ENCODE measurements at regions not wholly inside any gene's neighbourhood (a gene's known extent, or its start where the extent isn't known, plus 50 kb on each side); places are given as distances from the start of the nearest gene placed in this dataset.
"Not testable (repeated sequence)": the region's sequence is repeated elsewhere in the genome, so short reads cannot be mapped to it uniquely, and the experiment has no call there.

DNA sequence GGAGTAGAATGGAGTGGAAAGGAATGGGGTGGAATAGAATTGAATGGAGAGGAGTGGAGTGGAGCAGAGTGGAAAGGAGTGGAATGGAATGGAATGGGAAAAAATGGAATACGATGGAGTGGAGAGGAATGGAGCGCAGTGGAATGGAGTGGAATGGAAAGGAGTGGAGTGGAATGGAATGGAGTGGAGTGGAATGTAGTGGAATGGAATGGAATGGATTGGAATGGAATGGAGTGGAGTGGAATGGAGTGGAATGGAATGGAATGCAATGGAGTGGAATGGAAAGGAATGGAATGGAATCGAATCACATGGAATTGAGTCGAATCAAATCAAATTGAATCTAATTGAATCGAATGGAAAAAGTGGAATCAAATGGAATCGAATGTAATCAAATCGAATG, 1016.1 kb downstream of the CDY1 start:
- no peak for DNase-seq

DNA sequence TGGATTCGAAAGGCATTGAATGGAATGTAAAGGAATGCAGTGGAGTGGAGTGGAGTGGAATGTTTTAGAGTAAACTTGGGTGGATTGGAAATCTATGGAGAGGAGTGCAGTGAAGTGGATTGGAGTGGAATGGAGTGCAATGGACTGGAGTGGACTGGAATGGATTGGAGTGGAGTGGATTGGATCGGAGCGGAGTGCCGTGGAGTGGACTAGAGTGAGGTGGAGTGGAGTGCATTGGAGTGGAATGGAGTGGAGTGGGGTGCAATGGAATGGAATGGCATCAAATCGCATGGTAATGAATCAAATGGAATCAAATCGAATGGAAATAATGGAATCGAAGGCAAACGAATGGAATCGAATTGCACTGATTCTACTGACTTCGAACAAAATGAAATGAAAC, 1023.9 kb downstream of the CDY1 start:
- DNase-seq, result not testable (repeated sequence)

DNA sequence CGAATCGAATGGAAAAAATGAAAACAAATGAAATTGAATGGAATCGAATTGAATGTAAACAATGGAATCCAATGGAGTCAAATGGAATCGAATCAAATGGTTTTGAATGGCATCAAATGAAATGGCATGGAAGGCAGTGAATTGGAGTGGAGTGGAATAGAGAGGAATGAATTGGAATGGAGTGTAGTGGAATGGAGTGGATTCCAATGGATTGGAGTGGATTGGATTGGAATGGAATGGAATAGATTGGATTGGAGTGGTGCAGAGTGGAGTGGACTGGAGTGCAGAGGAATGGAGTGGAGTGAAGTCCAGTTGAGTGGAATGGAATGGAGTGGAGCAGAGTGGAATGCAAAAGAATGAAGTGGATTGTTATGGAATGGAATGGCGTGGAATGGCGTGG, 1026.3 kb downstream of the CDY1 start:
- DNase-seq, result not testable (repeated sequence)

DNA sequence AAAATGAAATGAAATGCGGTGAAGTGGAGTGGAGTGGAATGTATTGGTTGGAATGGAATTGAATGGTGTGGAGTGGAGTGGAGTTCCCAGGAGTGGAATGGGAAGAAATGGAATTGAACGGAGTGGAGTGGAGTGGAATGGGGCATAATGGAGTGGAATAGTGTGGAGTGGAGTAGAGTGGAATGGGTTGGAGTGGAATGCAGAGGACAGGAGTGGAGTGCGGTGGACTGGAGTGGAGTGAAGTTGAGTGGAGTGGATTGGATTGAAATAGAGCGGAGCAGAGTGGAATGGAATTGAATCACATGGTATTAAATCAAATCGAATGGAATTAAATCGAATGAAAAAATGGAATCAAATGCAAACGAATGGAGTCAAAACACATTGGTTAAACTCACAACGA, 1042.3 kb downstream of the CDY1 start:
- DNase-seq, result not testable (repeated sequence)

DNA sequence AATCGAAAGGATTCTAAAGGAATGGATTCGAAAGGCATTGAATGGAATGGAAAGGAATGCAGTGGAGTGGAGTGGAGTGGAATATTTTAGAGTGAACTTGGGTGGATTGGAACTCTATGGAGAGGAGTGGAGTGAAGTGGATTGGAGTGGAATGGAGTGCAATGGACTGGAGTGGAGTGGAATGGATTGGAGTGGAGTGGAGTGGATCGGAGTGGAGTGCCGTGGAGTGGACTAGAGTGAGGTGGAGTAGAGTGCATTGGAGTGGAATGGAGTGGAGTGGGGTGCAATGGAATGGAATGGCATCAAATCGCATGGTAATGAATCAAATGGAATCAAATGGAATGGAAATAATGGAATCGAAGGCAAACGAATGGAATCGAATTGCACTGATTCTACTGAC, 1044.8 kb downstream of the CDY1 start:
- DNase-seq, result not testable (repeated sequence)

DNA sequence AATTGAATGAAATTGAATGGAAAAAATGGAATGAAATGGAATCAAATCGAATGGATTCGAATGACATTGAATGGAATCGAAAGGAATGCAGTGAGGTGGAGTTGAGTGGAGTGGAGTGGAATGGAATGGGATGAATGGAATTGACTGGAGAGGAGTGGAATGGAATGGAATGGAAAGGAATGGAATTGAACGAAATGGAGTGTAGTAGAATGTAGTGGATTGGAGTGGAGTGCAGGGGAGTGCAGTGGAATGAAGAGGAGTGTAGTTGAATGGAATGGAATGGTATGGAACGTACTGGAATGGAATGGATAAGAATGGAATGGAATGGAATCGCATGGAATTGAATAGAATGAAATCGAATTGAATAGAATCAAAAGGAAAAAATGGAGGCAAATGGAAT, 1047.3 kb downstream of the CDY1 start:
- DNase-seq, result not testable (repeated sequence)

DNA sequence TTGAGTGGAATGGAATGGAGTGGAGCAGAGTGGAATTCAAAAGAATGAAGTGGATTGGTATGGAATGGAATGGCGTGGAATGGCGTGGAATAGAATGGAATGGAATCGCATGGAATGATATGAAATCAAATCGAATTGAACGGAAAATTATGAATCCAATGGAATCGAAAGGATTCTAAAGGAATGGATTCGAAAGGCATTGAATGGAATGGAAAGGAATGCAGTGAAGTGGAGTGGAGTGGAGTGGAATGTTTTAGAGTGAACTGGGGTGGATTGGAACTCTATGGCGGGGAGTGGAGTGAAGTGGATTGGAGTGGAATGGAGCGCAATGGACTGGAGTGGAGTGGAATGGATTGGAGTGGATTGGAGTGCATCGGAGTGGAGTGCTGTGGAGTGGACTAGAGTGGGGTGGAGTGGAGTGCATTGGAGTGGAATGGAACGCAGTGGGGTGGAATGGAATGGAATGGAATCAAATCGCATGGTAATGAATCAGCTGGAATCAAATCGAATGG, 1048.5 kb downstream of the CDY1 start:
- DNase-seq, result peak; percentile 2 to 11

DNA sequence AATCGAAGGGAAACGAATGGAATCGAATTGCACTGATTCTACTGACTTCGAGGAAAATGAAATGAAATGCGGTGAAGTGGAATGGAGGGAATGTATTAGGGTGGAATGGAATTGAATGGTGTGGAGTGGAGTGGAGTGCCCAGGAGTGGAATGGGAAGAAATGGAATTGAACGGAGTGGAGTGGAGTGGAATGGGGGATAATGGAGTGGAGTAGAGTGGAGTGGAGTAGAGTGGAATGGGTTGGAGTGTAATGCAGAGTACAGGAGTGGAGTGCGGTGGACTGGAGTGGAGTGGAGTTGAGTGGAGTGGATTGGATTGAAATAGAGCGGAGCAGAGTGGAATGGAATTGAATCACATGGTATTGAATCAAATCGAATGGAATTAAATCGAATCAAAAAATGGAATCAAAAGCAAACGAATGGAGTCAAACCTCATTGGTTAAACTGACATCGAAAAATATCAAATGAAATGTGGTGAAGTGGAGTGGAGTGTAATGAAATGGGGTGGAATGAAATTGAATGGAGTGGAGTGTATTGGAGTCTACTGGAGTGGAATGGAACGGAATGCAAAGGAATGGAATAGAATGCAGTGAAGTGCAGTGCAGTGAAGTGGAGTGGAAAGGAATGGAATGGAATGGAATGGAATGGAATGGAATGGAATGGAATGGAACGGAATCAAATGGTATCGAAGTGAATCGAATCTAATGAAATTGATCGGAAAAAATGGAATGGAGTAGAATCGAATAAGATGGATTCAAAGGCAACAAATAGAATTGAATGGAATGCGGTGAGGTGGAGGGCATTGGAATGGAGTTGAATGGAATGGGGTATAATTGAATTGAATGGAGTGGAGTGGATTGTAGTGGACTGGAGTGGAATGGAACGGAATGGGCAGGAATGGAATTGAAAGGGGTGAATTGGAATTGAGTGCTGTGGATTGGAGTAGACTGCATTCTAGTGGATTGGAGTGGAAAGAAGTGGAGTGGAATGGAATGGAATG, 1049.3 kb downstream of the CDY1 start:
- DNase-seq, result peak; percentile 8 to 28

Data from activated CD4-positive, alpha-beta T cell treated with anti-CD3 and anti-CD28 coated beads, Interleukin-2, amount 50 U/mL, for 48 hours (primary cell).